ENCODE measurements at regions not wholly inside any gene's neighbourhood (a gene's known extent, or its start where the extent isn't known, plus 50 kb on each side); places are given as distances from the start of the nearest gene placed in this dataset.

DNA sequence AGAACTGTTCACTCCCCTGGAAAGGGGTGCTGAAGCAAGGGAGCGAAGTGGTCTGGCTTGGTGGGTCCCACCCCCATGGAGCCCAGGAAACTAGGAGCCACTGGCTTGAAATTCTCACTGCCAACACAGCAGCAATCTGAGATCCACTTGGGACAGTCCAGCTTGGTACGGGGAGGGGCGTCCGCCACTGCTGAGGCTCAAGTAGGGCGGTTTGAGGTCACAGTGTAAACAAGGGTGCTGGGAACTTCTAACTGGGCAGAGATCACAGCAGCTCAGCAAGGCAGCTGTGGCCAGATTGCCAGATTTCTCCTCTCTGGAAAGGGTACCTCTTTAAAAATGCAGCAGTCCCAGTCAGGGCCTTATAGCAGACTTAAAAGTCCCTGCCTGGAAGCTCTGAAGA lies 53.9 kb upstream of the GALNTL6 start:
- no peak for DNase-seq

DNA sequence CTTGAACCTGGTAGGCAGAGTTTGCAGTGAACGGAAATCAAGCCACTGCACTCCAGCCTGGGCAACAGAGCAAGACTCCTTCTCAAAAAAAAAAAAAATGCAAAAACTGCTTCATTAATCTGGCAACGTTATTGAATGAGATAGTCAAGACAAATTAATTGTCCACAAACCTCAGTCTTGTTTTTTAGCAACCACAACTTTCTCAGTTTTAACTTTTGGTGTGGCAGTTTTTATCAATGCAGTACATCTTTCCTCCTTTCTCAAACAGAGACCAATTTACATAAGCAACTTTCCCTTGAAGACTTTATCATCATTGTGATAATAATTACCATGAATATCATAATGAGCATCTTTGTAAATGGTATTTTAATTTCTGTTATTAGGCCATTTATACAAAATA lies 61.7 kb upstream of the GALNTL6 start:
- DNase-seq = no peak

DNA sequence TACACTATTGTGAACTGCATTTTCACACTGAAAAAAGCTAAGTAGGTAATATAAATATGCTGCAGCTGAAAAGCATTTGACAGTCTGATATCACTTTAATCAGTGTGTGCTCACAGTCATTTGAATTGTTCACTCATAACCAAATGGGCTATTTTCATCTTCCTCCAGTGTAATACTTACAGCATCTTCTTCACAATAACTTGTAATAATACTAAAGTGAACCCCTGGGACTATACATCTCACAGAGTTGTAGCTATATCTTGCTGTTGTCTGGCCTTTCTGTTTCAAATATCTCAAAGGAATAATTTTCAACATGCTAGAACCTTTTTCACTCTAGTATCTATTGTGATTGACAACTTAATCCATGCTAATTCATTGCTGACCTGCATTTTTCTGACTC lies 66.8 kb upstream of the GALNTL6 start:
- DNase-seq = no peak

DNA sequence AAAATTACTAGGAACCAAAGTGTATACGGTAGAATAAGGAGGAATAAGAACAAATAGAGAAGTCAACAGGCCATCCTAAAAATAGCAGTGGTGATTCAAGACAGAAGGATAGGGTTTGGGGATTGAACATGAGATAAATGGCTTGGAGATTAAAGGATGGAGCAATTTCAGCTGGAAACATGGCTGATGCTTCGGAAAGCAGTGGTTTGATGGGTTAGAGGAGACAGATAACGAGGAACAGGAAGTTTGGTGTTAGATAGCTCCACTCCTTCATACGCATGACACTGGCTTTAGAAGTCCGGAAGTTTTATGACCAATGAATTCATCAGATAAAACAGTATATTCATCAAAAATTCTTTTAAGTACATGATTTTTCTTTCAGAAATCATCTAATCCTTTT lies 70.8 kb upstream of the GALNTL6 start:
- no peak for DNase-seq

DNA sequence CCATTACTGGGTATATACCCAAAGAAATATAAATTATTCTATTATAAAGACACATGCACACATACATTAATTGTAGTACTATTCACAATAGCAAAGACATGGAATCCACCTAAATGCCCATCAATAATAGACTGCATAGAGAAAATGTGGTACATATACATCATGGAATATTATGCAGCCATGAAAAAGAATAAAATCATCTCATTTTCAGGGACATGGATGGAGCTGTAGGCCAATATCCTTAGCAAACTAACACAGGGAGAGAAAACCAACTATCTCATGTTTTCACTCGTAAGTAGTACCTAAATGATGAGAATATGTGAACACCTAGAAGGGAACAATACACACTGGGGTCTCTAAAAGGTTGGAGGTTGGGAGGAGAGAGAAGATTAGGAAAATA lies 86.0 kb upstream of the GALNTL6 start:
- no peak for DNase-seq

DNA sequence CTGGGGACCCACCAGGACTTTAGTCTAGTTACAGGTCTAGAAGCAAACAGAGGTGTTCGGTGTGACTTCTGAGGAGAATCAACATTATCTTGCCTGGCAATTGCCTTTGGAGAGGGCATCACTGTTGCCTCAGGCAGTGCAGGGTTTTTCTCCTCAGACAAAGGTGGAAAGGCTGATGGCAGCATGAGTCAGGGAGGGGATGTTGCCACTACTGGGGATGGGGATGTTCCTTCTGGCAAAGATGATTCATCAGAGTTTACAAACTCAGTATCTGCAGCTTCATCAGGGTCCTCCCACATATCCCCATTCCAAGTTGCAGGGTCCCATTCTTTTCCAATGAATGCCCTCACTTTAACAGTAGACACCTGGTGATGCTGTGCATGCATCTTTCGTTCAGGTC lies 91.3 kb upstream of the GALNTL6 start:
- DNase-seq = no peak

DNA sequence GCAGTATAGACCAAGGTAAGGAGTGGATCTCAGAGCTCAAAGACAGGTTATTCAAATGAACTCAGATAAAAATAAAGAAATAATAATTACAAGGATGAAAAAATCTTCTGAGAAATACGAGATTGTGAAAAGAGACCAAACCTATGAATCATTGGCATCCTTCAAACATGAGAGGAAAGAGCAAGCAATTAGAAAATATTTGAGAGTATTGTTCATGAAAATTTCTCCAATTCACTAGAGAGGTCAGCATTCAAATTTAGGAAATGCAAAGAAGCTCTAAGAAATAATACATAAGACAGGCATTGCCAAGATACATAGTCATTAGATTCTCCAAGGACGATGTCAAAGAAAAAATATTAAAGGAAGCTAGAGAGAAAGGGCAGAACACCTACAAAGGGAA lies 93.5 kb upstream of the GALNTL6 start:
- DNase-seq = no peak

DNA sequence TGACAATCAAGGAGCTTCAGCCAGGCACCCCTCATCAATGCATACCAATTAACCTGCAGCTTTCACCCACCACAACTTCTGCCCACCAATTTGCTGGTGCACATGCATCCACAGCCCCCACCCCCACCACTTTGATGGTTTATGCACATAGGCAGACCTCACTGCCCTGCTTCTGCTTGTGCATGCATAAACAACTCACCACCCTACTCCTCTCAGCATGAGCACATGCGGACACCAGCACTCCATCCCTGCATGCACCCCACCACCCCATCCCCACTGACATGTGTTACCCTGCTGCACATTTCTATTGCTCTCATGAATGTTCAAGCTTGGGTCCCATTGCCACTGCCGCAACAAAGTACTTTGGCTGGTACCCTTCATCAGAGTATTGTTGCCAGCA lies 94.5 kb upstream of the GALNTL6 start:
- DNase-seq = no peak

DNA sequence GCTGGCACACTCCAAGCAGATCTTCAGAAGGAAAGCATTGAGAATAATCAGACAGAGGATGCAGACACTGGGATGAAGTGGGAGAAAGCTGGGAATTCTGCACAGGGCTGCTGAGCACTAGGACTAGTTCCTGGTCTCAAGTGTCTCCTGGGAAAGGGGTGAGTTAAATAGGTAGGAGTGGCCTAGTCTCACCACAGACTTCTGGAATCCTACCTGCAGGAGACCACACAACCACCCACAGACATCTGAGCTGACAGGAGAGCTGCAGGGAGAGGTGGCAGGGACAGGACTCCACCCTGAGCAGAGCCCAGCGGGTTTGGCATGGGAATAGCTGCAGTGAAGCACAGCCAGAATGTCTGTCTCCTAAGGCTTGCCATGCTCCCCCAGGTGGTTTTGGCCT lies 95.1 kb upstream of the GALNTL6 start:
- no peak for DNase-seq

DNA sequence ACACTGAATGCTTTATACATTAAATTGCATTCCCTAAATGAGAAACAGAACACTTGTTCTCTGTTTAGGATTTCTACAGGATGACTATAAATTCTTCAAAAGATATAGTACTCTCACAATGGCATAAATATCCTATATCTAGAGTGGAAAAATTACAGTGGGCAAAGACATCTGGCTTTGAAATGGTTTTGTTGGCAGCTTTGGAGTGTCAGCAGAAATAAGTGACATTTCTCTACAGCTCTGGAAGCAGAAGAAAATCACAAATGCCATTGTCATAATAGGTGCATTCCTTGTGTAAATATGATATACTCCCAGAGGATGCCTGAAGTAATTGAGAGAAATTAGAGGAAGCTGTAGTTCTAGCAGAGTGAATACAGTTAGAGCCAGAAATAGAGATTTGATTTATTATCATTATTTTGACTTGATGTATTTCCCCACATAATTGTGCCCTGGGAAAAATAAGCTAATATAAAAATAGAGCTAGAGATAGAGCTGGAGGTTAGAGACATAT lies 95.9 kb upstream of the GALNTL6 start:
- no peak for DNase-seq

DNA sequence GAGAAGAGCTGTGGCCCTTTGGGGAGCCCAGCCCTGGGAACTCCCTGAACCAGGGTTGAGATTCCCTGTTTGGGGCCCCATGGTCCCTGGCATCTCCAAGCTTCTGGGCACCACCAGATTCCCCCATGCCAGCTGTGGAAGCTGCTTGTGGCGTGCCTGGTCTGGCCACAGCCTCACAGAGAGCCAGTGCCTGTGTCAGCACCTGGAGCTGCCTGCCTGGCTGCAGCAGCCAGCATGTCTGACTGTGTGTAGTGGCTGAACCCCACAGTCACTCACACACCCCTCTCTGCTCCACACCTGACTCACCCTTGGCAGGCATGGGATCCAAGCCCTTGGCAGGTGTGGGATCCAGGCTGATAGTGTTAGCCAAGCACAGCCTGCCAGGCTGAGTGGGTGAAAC lies 97.2 kb upstream of the GALNTL6 start:
- no peak for DNase-seq

DNA sequence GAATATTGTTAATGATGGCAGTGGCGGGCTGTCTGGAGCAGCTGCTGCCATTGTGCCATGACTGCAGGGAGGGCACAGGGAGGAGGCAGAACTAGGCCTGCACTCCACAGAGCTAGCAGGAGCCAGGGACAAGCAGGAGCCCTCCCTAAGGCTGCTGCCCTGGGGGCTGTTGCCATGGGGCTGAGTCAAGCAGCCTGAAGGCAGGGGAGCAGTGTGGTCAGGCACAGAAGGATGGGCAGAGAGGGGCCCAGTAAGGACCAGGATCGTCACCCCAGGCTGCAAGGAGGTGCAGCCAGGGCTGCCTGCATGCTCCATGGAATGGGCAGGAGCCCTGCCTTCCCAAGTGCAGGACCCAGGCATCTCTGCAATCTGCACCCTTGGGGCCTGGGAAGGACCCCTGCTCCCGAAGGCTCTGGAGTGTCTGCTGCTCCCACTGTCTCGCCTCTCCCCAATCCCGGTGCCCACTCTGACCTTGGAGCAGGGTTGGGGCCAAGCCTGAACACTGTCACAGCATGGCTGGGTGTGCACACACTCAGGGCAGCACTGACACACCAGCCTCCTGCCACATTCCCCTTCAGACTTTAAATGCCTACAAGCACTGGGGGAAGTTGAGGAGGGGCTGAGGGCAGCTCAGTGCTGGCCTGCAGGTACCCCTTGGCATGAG lies 98.3 kb upstream of the GALNTL6 start:
- DNase-seq = no peak

DNA sequence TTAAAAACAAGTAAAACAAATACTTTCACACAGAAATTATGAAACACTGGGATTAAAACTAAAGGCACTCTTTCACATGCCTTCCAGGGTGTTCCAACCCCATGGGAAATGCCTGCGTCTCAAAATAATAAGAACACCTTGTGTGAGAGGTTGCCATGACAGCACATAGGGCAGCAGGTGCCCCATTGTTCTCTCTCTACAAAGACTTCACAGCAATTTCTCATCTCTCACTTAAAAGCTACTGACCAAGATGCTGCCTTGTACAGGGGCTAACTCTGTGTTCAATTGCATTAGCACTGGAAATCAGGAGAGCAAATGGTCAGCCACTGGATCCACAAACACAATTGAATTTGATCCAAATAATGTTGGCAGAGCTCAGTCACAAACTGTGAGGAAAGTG lies 102.5 kb upstream of the GALNTL6 start:
- DNase-seq = peak; percentile 81

DNA sequence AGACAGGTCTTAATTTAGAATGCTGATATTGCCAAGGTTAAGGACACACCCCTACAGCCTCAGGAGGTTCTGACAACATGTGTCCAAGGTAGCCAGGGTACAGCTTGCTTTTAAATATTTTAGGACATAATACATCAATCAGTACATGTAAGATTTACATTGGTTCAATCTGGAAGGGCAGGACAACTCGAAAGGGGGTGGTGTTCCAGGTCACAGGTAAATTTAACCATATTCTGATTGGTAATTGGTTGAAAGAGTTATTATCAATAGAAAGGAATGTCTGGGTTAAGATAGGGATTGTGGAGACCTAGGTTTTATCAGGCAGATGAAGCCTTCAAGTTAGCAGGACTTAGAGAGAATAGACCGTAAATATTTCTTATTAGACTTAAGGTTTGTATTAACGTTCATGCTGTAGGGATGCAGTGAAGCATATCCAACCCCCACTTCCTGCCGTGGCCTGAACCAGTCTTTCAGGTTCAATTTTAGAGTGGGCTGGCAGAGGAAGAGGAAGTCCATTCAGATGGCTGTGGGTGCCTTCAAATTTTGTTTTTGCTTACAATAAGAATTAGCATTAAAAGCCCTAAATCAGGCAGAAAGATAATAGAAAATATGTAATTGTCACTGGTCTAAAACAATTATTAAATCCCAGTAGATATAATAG lies 136.5 kb upstream of the GALNTL6 start:
- DNase-seq = no peak

DNA sequence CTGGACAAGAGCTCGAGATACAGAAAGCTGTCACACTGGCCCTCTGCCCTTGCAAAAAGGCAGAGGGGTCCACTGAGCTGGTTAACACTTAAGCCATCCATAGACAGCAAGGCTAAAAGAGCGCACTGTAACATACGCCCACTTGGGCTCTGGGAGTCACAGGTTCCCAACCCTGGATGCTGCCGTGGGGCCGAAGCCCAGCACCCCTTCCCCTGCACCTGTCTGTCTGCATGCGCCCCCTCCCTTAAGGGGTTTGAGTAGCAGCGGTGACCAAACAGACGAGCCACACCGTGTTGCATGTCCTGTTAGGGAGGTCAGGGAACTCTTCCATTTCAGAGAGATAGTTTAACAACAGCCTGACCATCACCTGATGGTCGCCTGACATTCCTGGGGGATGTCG lies 138.4 kb upstream of the GALNTL6 start:
- no peak for DNase-seq

DNA sequence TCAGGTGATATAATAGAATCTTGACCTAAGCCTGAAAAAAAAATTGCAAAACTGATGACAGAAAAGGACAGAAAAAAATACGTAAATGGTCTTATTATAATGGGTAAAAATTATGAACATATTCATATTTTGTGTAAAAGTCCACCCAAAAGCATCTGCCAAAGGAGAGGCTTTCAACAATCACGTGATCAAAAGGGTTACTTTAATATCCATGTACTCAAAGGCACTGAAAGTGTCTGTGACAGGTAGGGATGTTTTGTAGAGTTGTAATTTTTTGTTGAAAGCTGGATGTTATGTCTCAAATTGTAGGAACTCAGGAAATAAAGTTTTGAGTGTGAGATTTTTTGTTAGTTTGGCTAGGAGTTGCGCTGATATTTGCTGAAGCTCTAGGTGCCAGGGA lies 144.8 kb upstream of the GALNTL6 start:
- DNase-seq = no peak

DNA sequence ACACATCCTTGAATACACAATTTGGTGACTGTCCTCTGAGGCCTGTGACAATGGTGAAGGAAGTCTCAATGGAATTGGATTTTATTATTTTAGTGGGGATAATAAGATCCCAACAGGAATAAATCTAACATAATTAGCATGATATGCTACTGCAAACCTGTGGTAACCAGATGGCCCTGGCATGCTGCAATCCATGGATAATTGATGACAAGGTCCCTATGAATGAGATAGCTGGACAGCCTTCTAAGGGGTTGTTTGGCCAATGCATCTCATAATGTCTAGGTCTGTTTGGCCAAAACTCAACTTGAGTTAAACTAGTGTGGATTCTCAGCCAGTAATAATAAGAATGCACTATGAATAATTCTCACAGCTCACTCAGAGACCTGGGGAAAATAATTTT lies 145.3 kb upstream of the GALNTL6 start:
- DNase-seq = no peak

DNA sequence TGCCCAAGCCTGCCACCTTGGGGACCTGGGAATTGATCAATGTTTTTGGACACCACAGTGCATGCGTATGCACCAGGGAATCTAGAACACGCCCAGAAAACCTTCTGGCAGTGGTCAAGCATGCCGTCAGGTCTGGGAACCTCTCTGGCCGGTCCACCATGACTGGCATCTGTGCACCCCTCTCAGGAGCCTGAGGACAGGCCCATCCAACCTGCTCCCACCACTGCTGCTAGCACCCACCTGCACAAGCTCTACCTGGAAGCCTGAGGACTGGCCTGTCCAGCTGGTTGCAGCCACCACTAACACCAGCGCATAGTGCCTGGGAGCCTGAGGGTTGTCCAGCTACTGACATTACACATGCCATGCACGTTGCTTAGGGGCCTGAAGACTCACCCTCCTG lies 162.1 kb upstream of the GALNTL6 start:
- DNase-seq = no peak

DNA sequence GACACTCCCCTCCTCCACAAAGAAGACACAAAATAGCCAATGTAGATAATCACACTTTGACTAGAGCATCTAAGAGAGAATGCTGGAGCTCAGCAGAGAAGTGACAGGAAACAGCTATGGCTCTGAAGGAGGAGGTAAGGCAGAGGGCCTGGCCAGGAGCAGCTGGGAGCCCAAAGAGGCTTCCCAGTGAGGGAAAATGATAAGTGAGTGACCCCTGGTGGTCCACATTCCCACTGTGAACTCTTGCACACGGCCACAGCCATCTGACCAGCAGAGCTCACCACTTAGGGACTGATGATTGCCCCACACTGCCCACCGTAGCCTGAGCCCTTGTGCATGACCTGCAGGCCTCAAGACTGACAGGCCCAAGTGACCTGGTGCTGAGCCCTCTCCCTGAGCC lies 162.7 kb upstream of the GALNTL6 start:
- DNase-seq = no peak

DNA sequence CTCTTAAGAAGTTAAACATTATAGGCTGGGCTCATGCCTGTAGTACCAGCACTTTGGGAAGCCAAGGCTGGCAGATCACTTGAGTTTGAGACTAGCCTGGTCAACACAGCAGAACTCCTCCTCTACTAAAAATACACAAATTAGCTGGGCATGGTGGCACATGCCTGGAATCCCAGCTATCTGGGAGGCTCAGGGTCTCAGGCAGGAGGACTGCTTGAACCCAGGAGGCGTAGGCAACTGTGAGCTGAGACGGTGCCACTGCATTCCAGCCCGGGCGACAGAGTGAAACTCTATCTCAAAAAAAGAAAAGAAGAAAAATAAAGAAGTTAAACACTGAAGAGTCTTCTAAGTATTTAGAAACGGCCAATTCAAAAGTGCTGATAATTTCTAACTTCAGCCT lies 164.3 kb upstream of the GALNTL6 start:
- no peak for DNase-seq

DNA sequence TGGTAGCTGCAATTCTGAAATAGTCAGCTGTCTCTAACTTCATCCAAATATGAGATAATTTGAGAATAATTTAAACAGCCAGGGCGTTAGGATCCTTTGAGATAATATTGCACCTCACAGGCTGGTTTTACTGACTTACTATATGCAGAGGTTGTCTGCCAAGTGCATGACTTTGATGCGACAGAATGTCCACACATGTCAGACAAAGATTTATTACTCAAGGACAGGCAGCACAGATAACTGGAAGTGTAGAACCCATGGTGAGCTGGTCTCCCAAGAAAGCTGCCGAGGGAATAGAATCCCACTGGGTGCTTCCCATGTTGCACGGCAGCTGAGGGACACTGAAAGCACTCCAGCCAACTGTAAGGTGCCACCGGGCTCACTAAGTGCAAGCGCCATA lies 166.2 kb upstream of the GALNTL6 start:
- no peak for DNase-seq

DNA sequence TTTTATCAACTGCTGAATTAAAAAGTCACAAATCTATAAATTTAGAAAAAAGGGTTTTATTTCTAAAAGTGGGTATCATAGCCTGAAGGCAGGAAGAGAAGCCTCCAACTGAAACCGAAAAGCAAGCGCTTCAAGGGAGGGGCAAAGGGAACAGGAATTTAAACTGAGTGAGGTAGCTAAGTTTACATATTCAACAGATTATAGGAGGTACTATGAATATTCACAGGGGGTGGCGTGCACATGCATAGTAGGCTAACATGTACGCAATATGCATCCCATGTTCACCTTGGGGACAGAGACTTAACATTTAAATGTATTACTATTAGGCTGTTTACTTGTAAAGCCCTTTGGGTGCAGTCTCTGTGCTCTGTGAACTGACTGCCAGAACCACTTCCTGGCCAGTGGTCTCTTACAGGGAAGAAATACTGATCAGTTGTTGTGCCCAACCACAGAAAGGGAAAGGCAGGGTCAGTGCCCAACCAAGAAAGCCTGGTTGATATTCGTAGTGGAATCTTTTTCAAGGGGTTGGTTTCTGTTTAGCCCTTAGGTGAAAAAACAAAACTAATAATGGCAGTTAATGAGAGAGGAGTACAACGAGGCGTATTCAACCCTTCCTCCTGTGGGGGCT lies 168.7 kb upstream of the GALNTL6 start:
- no peak for DNase-seq

DNA sequence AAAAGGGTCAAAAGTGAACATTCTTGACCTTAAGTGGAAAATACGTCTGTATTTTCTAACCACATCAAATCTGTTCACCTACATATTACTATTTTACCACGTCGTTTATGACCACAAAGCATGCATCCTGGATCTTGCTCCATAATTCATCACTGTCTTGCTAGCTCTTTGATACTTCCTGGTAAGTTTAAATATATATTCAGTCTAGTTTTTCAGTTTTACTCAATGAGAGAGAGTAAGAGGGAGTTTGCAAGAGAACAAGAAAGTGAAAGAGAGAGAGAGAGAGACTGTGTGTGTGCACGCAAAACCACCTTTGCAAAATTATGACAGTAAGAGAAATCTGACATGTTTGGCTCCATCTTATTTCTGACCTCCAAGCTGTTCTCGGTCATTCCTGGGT lies 173.7 kb upstream of the GALNTL6 start:
- DNase-seq = no peak

DNA sequence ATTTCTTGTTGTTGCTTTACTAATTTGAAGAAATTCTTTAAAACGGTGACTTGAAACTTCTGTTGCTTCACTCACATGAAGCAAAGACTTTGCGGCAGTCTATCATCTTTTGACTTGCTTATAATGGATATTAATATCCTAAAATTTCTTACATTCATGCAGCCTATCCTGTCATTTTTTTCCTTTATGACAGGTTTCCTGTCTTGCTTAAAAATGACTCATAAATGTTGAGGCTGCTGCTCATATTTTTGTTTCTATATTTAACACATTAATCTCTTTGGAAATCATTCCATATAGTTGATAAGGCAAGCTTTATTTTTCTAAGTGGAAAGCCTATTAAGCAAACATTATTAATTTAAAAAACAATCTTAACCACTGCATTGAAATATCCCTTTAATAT lies 176.6 kb upstream of the GALNTL6 start:
- DNase-seq = no peak

DNA sequence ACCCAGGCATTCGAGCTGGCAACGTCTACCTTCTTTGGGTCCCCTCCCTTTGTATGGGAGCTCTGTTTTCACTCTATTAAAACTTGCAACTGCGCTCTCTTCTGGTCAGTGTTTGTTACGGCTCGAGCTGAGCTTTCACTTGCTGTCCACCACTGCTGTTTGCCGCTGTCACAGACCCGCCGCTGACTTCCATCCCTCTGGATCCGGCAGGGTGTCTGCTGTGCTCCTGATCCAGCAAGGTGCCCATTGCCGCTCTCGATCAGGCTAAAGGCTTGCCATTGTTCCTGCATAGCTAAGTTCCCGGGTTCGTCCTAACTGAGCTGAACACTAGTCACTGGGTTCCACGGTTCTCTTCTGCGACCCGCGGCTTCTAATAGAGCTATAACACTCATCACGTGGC lies 183.5 kb upstream of the GALNTL6 start:
- no peak for DNase-seq

Measured in COR-L47 (cell line).